NCI-H2227 (cell line): ENCODE measurements at regions not wholly inside any gene's neighbourhood (a gene's known extent, or its start where the extent isn't known, plus 50 kb on each side); places are given as distances from the start of the nearest gene placed in this dataset.

Experiments used
- DNase-seq: peaks from one replicate; lab custom pipeline; 2025; ENCODE audit not compliant: unreplicated experiment; lab: John Stamatoyannopoulos, UW

- no peak for DNase-seq
Measured at GRCh38 chr15:46766021-46766420, 951.3 kb upstream of the SEMA6D start.

GRCh38 chr15:46768287-46768686 is 949.0 kb upstream of the SEMA6D start:
- DNase-seq: no peak

GRCh38 chr15:46773016-46773415 is 944.3 kb upstream of the SEMA6D start:
- DNase-seq: no peak

GRCh38 chr15:46778876-46779275 is 938.4 kb upstream of the SEMA6D start:
- DNase-seq: no peak

GRCh38 chr15:46786590-46787285 is 930.6 kb upstream of the SEMA6D start:
- no peak for DNase-seq

- DNase-seq: no peak
Measured at GRCh38 chr15:46795685-46796084, 921.6 kb upstream of the SEMA6D start.

GRCh38 chr15:46808834-46809233 is 908.5 kb upstream of the SEMA6D start:
- no peak for DNase-seq

- DNase-seq: no peak
Measured at GRCh38 chr15:46815240-46815639, 902.1 kb upstream of the SEMA6D start.

- DNase-seq: no peak
Measured at GRCh38 chr15:46815765-46816164, 901.5 kb upstream of the SEMA6D start.

- no peak for DNase-seq
Measured at GRCh38 chr15:46848704-46849103, 868.6 kb upstream of the SEMA6D start.

GRCh38 chr15:46853600-46853999 is 863.7 kb upstream of the SEMA6D start:
- no peak for DNase-seq

GRCh38 chr15:46854564-46854963 is 862.7 kb upstream of the SEMA6D start:
- DNase-seq: no peak

GRCh38 chr15:46855388-46855787 is 861.9 kb upstream of the SEMA6D start:
- DNase-seq: no peak

- no peak for DNase-seq
Measured at GRCh38 chr15:46856839-46857502, 860.3 kb upstream of the SEMA6D start.

GRCh38 chr15:46858150-46858549 is 859.2 kb upstream of the SEMA6D start:
- DNase-seq: no peak

- DNase-seq: no peak
Measured at GRCh38 chr15:46861796-46862195, 855.5 kb upstream of the SEMA6D start.

- no peak for DNase-seq
Measured at GRCh38 chr15:46865155-46865554, 852.1 kb upstream of the SEMA6D start.

- no peak for DNase-seq
Measured at GRCh38 chr15:46872286-46872980, 844.9 kb upstream of the SEMA6D start.

GRCh38 chr15:46872981-46873330 is 844.3 kb upstream of the SEMA6D start:
- DNase-seq: no peak

- DNase-seq: no peak
Measured at GRCh38 chr15:46879032-46879770, 838.1 kb upstream of the SEMA6D start.

- DNase-seq: no peak
Measured at GRCh38 chr15:46880791-46881190, 836.5 kb upstream of the SEMA6D start.
